GM12878 (cell line): ENCODE measurements at regions not wholly inside any gene's neighbourhood (a gene's known extent, or its start where the extent isn't known, plus 50 kb on each side); places are given as distances from the start of the nearest gene placed in this dataset.

Experiments
- ATAC-seq: fragments of 200-7000 bp; cut with Tn5 transposase; 3 replicates; pipeline ENCODE4 v1.9.1; 2020; ENCODE audit warnings: mild to moderate bottlenecking, moderate library complexity
- BruUV-seq: library from RNA; stranded (reverse); fragments of 400-500 nt; replicated peaks from 2 replicates; lab custom pipeline; 2021; lab: Mats Ljungman, UMichigan
- CTCF ChIA-PET: fragments of 300-600 bp; sonication (Branson Sonifier 250); formaldehyde crosslinking; extraction: SDS; loops from one replicate; lab custom pipeline; 2021; ENCODE audit warnings: inconsistent platforms; lab: Yijun Ruan, JAX
- POLR2A ChIA-PET: fragments of 350-600 bp; formaldehyde crosslinking; extraction: SDS; loops from one replicate; lab custom pipeline; 2021; ENCODE audit warnings: inconsistent platforms; lab: Charles Lee
- RAD21 ChIA-PET: fragments of 300-600 bp; sonication (Branson Sonifier 250); formaldehyde crosslinking; loops from one replicate; lab custom pipeline; 2023; ENCODE audit warnings: antibody characterized with exemption; ENCODE audit not compliant: unreplicated experiment; lab: Charles Lee
- SMC1A ChIA-PET: fragments of 300-600 bp; sonication (Branson Sonifier 250); formaldehyde crosslinking; loops from one replicate; lab custom pipeline; 2023; ENCODE audit not compliant: unreplicated experiment, uncharacterized antibody; lab: Charles Lee
- DNase-seq: peaks from one replicate; pipeline ENCODE4 v3.0.0-alpha.2; 2011; ENCODE audit warnings: low read depth, low spot score
- FAIRE-seq: peaks from 3 replicates; lab custom pipeline; 2011; peaks lifted over from hg19 to GRCh38; lab: Jason Lieb, UNC
- H2AFZ ChIP-seq: 2 replicates; pipeline ENCODE4 v1.6.0; 2011; ENCODE audit warnings: low read depth, low read length, control low read depth; ENCODE audit not compliant: control insufficient read depth
- H3K27ac ChIP-seq: 2 replicates; pipeline ENCODE4 v1.5.1; 2011; ENCODE audit warnings: control low read depth; ENCODE audit not compliant: control insufficient read depth, insufficient read depth
- H3K27me3 ChIP-seq, 2 experiments: replicated peaks in 1 of 2; 2 replicates each; pipeline versions ENCODE4 v1.6.0 to v1.6.1; 2011; ENCODE audit warnings: low read length in 1 of 2; ENCODE audit not compliant: control insufficient read depth in 2 of 2, insufficient read depth in 2 of 2
- H3K36me3 ChIP-seq, 2 experiments: 2 replicates each; pipeline ENCODE4 v1.5.1; 2011; ENCODE audit warnings: low read length in 1 of 2; ENCODE audit not compliant: control insufficient read depth in 2 of 2, insufficient read depth in 2 of 2
- H3K4me1 ChIP-seq: 2 replicates; pipeline ENCODE4 v1.6.1; 2011; ENCODE audit warnings: mild to moderate bottlenecking, low read length, moderate library complexity, mixed read lengths; ENCODE audit not compliant: control insufficient read depth, insufficient read depth
- H3K4me2 ChIP-seq: 2 replicates; pipeline ENCODE4 v1.6.0; 2011; ENCODE audit warnings: control low read depth; ENCODE audit not compliant: control insufficient read depth, insufficient read depth
- H3K4me3 ChIP-seq: fragments of 200-600 bp; sonication (generic); 2 replicates; pipeline ENCODE4 v1.5.1; 2016
- H3K79me2 ChIP-seq: 2 replicates; pipeline ENCODE4 v1.6.0; 2011; ENCODE audit warnings: low read length; ENCODE audit not compliant: control insufficient read depth, insufficient read depth
- H3K9ac ChIP-seq: 2 replicates; pipeline ENCODE4 v1.8.0; 2011; ENCODE audit warnings: low read length, control low read depth, mixed read lengths; ENCODE audit not compliant: control insufficient read depth, insufficient read depth
- H3K9me3 ChIP-seq: replicated peaks from 3 replicates; pipeline ENCODE4 v1.5.1; 2011; ENCODE audit warnings: mild to moderate bottlenecking, low read length; ENCODE audit not compliant: control insufficient read depth, insufficient read depth
- H4K20me1 ChIP-seq: 2 replicates; pipeline ENCODE4 v1.6.0; 2011; ENCODE audit not compliant: control insufficient read depth, insufficient read depth
- ATF7 ChIP-seq: fragments of 450-650 bp; IDR thresholded peaks from 2 replicates; pipeline ENCODE4 v1.6.1; 2016; ENCODE audit warnings: low read depth, mild to moderate bottlenecking
- BHLHE40 ChIP-seq, 2 experiments: fragments of 450-650 bp in 1 of 2; IDR thresholded peaks; 2 replicates each; pipeline ENCODE4 v1.6.1; 2011 to 2017; ENCODE audit warnings: low read depth in 2 of 2, borderline replicate concordance in 1 of 2, improper control_type of control experiment in 1 of 2, low read length in 1 of 2, mild to moderate bottlenecking in 1 of 2
- CHD4 ChIP-seq: fragments of 200-600 bp; sonication (generic); IDR thresholded peaks from 2 replicates; pipeline ENCODE4 v1.6.1; 2016; ENCODE audit warnings: mild to moderate bottlenecking
- EED ChIP-seq: sonication (generic); IDR thresholded peaks from 2 replicates; pipeline ENCODE4 v1.6.1; 2016; ENCODE audit warnings: antibody characterized with exemption, low read depth
- EGR1 ChIP-seq, 2 experiments: IDR thresholded peaks; 1 replicate in 1 of 2; 2 replicates in 1 of 2; pipeline ENCODE4 v1.6.1; 2011 to 2012; ENCODE audit warnings: low read depth in 2 of 2, low read length in 2 of 2, borderline replicate concordance in 1 of 2, mild to moderate bottlenecking in 1 of 2, moderate library complexity in 1 of 2
- MYB ChIP-seq: fragments of 150-350 bp; IDR thresholded peaks from 2 replicates; pipeline ENCODE4 v1.6.1; 2014; ENCODE audit warnings: mild to moderate bottlenecking, low read depth, low read length, borderline replicate concordance
- MYC ChIP-seq: IDR thresholded peaks from 2 replicates; pipeline ENCODE4 v1.6.1; 2011; ENCODE audit warnings: mild to moderate bottlenecking, low read length, moderate library complexity, inconsistent platforms; ENCODE audit not compliant: insufficient read depth, insufficient replicate concordance, insufficient read length, severe bottlenecking
- WGBS: methylation state at CpG from one replicate; pipeline ENCODE4 v1.1.6; 2016; ENCODE audit warnings: low lambda C conversion rate; ENCODE audit not compliant: insufficient replicate concordance, insufficient coverage; ENCODE audit errors: missing lambda C conversion rate; 5-methylcytosine and 5-hydroxymethylcytosine counted together
- in situ Hi-C: fragments of 300-500 bp; cut with MboI; formaldehyde crosslinking; loops from 9 replicates; pipeline ENCODE4 v1.14.3; 2018; ENCODE audit warnings: mixed read lengths
- intact Hi-C: fragments of 100-400 bp; cut with micrococcal nuclease; formaldehyde crosslinking; loops from one replicate; pipeline ENCODE4 v1.14.2; 2022; ENCODE audit not compliant: unreplicated experiment
- TF ChIP-seq, protein P1 (sequence below): IDR thresholded peaks from 2 replicates; pipeline ENCODE4 v1.6.1; 2012; ENCODE audit warnings: low read depth, low read length, improper control_type of control experiment

DNA sequence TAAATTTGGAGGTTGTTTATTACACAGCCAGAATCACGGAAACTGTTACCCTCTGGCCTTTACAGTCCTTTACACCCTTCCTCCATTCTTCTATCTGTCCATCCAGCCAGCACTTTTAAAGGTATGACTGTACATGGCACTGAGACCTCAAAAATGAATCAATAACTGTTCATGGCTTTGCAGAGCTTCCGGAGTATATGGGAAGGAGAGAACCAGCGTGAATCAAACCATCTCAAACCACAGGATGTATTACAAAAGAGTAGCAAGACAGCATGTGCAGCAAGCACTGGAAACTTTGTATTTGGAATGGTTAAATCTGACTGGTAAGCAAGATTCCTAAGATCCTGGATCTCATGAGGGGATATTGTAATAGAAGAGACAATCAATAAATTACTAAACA, 228.5 kb upstream of the CASK start:
- Histone ChIP-seq H3K79me2 (no peaks in the 10 kb centered on the region), H3K4me1 (no peaks in the 10 kb centered on the region), H3K27ac (no peak overlapping the region), H3K36me3 (no peaks in the 10 kb centered on the region), H3K9ac (no peak overlapping the region), H4K20me1 (no peaks in the 10 kb centered on the region), H3K9me3 (no peaks in the 10 kb centered on the region; the same call in 2 of the 3 replicates), H2AFZ (no peak overlapping the region), H3K27me3 (no peaks in the 10 kb centered on the region), H3K4me2 (no peak overlapping the region), H3K4me3 (no peak overlapping the region)
- BruUV-seq = no TSS peak
- intact Hi-C loops = no loop called here
- FAIRE-seq = no peak
- DNase-seq = no peak
- no peak for TF ChIP-seq CHD4
- POLR2A ChIA-PET = no interaction called here
- RAD21 ChIA-PET = no interaction called here
- SMC1A ChIA-PET = no interaction called here
- in situ Hi-C loops = no loop called here
- WGBS = 29% methylated on average over 3 of the region's 3 CpGs
- CTCF ChIA-PET = interaction anchor here (1.0 kb wide), 1 partner anchor 10 kb away, joined by 3 read pairs; no protein-coding TSS in a partner anchor
- no peak for ATAC-seq

DNA sequence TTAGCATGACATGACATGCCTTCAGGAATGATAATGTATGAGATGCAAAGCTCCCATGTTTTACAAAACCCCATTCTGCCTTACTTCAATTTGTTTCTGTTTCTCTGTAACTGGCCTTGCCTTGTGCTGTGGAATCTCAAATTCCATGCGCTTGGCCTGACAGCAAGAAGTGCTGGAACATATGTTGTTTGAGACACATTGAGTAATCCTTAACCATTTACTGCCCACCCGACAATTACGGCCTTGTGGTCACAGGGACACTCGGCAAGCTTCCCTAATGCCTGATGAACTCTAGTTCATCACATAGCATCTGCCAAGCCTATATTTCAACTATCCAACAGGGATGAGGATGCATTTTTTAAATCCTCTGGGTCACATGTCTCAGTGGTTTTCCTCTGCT, 226.4 kb upstream of the CASK start:
- RAD21 ChIA-PET = no interaction called here
- no peak overlapping the region for H3K27ac ChIP-seq
- H3K79me2 ChIP-seq = no peaks in the 10 kb centered on the region
- in situ Hi-C loops = no loop called here
- no peak overlapping the region for H3K9ac ChIP-seq
- CTCF ChIA-PET = no interaction called here
- SMC1A ChIA-PET = no interaction called here
- DNase-seq = no peak
- BruUV-seq = no TSS peak
- no peak overlapping the region for H3K4me3 ChIP-seq
- no peak for ATAC-seq
- no peaks in the 10 kb centered on the region for H3K27me3 ChIP-seq
- no peak overlapping the region for H3K4me2 ChIP-seq
- no peaks in the 10 kb centered on the region for H4K20me1 ChIP-seq
- TF ChIP-seq MYB (no peak), MYC (no peak), EGR1 (IDR thresholded peaks at IDR 0.05; ENCODE audit: borderline replicate concordance in 1 of 2, low read depth in 2 of 2, low read length in 2 of 2) (no peak), EED (no peak), ATF7 (no peak), BHLHE40 (IDR thresholded peaks at IDR 0.05; ENCODE audit: borderline replicate concordance in 1 of 2, low read depth in 2 of 2, low read length in 1 of 2) (no peak)
- TF ChIP-seq, protein P1, sequence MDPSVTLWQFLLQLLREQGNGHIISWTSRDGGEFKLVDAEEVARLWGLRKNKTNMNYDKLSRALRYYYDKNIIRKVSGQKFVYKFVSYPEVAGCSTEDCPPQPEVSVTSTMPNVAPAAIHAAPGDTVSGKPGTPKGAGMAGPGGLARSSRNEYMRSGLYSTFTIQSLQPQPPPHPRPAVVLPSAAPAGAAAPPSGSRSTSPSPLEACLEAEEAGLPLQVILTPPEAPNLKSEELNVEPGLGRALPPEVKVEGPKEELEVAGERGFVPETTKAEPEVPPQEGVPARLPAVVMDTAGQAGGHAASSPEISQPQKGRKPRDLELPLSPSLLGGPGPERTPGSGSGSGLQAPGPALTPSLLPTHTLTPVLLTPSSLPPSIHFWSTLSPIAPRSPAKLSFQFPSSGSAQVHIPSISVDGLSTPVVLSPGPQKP = no peak
- TF ChIP-seq, all 136 proteins: peak for 0
- FAIRE-seq = no peak
- no peaks in the 10 kb centered on the region for H3K4me1 ChIP-seq
- 85% methylated on average over 4 of the region's 4 CpGs for WGBS
- H3K36me3 ChIP-seq = no peaks in the 10 kb centered on the region
- intact Hi-C loops = no loop called here
- no peak overlapping the region for H2AFZ ChIP-seq
- H3K9me3 ChIP-seq = no peaks in the 10 kb centered on the region; the same call in 2 of the 3 replicates
- POLR2A ChIA-PET = no interaction called here
